Gastrocnemius medialis (tissue), 4 donors: ENCODE measurements at regions not wholly inside any gene's neighbourhood (a gene's known extent, or its start where the extent isn't known, plus 50 kb on each side); places are given as distances from the start of the nearest gene placed in this dataset.

Experiments used
- CTCF ChIP-seq, 5 experiments: fragments of 450-650 bp in 3 of 5; fragments of 200-600 bp in 2 of 5; sonication (generic) in 2 of 5; IDR thresholded peaks in 4 of 5; conservative IDR thresholded peaks in 1 of 5; 1 replicate in 4 of 5; 2 replicates in 1 of 5; pipeline ENCODE4 v1.5.1; 2016 to 2019; ENCODE audit warnings: antibody characterized with exemption in 5 of 5, mild to moderate bottlenecking in 3 of 5, moderate library complexity in 3 of 5
- POLR2A ChIP-seq, 2 donors: fragments of 450-650 bp; IDR thresholded peaks; one replicate each; pipeline ENCODE4 v1.6.1; 2017; ENCODE audit warnings: antibody characterized with exemption in 2 of 2, mild to moderate bottlenecking in 2 of 2, moderate library complexity in 2 of 2

- TF ChIP-seq CTCF (IDR thresholded peaks at IDR 0.05 in 4 of 5, conservative IDR thresholded peaks at IDR 0.05 in 1 of 5) (no peak), POLR2A (IDR thresholded peaks at IDR 0.05) (no peak)
Observed at GRCh38 chr11:70547386-70547785, 149.1 kb downstream of the CTTN start.
